SKM-1 treated with dmso at 0.1 percent for 144 hours (cell line): ENCODE measurements at regions not wholly inside any gene's neighbourhood (a gene's known extent, or its start where the extent isn't known, plus 50 kb on each side); places are given as distances from the start of the nearest gene placed in this dataset.

ENCODE experiments used
- DNase-seq: peaks from one replicate; lab custom pipeline; 2025; ENCODE audit not compliant: unreplicated experiment; lab: John Stamatoyannopoulos, UW

GRCh38 chr9:107064378-107064777 is 201.4 kb downstream of the ZNF462 start:
- no peak for DNase-seq

DNA sequence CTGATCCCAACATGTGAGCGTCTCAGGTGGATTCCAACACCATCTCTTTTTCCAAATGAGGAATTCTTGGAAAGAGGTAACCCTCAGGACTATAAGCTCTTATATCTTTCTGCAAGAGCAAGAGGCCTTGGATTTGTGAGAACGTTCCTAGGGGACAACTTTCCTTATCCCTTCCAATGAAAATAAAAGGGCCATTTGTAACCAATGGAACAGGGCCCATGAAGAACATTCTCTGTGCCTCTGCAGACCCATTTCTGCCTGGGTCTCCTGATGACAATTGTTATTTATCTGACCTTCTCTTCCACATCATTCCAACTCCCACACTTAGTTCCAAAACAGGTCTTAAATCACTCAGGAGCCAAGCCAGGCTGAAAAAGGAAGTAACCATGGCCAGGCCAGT is 202.6 kb downstream of the ZNF462 start:
- DNase-seq, result no peak

DNA sequence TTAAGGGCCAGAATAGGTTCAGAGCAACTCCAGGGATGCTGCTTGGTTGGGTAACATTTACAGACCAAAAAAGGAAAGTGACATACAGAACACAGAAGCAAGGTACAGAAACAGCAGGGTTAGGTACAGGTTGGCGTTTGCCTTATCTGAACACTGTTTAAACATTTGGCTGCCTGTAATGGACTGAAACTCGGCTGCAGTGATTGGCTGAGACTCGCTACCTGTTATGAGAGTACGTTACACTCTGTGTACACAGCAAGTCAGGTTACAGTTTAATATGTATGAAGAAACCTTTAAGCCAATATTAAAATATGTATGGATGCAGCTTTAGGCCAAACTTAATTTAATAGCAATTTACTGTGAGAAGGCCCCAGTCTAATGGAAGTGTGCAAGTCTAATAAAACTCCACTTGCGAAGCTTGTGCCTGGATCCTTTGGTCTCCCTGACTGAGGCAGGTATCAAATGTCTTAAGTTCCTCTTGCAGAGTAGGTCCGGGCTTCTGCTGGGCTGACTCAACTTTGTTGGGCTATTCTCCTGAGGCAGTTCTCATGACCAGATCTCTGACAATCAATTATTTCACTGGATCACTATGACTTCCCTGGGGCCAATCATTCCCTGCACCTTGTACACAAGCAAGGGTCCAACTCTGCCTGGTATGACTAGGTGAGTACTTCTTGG is 204.9 kb downstream of the ZNF462 start:
- no peak for DNase-seq

- DNase-seq, result no peak
Measured at GRCh38 chr9:107068581-107068980, 205.6 kb downstream of the ZNF462 start.

DNA sequence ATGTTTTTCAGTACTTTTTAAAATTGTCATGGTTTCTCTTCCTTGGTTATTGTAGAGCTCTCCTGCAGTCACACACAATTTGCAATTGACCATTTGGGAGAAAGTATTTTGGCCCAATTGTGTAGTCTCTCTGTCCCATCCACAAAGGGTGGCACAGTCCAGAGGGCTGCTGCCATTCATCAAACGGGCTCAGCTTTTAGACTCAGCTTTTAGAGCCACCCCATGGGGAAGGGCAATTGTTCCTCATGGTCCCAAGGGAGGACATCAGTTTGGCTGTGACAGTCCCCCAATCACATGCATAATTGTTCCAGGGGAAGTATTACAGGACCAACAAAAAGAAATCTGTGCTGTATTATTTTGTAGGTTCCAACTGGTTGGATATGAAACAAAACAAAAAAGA is 207.6 kb downstream of the ZNF462 start:
- DNase-seq, result no peak

DNA sequence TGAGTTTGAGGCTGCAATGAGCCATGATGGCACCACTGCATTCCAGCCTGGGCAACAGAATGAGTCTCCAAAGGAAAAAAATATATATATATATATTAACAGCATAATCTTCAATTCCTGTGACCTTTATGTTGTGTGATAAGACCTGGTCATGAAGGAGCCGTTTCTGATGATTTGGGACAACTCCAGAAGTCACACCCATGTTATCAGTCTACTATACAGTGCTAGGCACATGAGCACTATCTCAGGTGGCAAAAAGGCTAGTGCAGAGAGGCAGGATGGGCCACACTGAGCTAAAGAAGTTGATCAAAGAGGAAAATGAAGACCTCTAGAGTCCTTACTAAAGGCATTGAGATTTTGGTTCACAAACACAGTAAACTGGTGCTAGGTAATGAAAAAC is 205.0 kb upstream of the RAD23B start:
- DNase-seq, result no peak

GRCh38 chr9:107079589-107079988 is 203.5 kb upstream of the RAD23B start:
- no peak for DNase-seq

DNA sequence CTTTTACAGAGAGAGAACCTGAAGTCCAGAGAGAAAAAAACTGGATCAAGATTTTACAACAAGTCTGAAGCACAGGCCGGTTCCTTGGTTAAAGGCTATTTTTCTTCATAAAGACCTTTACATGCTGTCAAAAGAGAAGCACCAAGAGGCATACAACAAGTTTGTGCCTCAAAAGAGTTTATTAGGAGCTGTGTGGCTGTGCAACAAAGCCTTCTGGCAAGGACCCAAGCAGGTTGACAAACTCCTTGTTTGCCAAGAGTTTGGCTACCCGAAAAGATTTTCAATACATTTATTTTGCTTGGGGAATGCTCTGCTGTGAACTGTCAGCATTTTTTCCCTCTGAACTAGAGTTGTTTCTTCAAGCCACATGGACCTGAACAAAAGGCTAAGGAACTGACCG is 202.9 kb upstream of the RAD23B start:
- no peak for DNase-seq

DNA sequence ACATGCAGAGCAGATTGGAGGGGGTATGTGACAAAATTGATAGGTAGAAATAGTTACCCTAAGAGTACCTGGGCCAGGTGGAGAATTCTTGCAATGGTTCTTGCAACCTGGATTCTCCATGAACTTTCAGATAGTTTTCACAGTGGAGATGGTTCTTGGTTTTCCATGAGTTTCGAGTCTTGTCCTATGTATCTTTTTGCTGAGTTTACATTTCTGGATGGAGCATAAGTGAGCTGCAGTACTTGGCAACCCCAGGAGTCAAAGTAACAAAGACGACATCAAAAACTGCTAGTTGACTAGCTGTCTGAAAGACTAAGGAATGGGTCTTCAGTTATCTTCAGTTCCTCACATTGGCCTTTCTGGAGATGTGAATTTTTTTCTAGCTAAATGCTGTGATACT is 196.6 kb upstream of the RAD23B start:
- DNase-seq, result no peak

GRCh38 chr9:107087222-107087621 is 195.9 kb upstream of the RAD23B start:
- DNase-seq, result no peak

GRCh38 chr9:107090218-107090617 is 192.9 kb upstream of the RAD23B start:
- DNase-seq, result no peak

DNA sequence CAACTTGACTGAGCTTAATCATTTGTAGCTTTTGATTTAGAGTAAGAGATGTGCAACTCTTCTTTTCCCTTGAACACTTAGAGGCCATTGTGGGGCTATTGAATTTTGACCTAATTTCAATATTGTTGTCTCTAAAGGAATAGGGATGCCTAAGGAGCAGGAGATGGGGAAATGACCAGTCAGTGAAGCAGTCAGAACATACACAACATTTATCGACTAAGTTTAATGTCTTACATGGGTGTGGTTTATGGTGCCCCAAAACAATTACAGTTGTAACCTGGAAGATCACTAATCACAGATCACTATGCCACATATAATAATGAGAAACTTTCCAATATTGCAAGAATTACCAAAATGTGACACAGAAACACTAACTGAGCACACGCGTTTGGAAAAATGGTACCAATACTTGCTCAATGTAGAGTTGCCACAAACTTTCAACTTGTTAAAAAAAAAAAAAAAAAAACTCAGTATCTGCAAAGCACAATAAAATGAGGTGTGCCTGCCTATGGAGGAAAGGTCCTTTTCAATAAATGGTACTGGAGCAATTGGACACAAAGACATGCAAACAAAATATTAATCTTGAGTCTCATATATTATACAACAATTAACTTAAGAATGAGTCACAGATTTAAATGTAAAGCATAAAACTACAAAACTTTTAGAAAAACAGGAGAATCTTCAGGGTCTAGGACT is 189.6 kb upstream of the RAD23B start:
- no peak for DNase-seq

GRCh38 chr9:107094370-107094769 is 188.7 kb upstream of the RAD23B start:
- DNase-seq, result no peak

DNA sequence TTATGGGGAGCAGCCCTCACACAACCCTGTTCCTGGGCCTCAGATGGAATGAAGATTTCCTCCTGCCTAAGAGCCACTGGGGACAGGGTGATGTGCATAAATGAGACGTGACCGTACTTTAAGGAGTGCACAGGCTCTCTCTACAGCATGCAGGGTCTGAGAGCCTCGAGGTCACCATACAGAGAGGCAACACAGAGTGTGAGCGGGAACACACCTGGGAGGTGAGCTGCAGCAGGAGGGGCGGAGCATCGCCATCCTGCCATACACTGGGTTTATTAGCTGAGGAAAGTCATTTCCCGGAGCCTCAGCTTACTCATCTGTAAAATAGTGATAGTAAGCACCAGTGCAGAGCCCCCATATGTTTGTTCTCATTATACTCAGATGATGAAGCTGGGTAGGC is 182.5 kb upstream of the RAD23B start:
- no peak for DNase-seq

DNA sequence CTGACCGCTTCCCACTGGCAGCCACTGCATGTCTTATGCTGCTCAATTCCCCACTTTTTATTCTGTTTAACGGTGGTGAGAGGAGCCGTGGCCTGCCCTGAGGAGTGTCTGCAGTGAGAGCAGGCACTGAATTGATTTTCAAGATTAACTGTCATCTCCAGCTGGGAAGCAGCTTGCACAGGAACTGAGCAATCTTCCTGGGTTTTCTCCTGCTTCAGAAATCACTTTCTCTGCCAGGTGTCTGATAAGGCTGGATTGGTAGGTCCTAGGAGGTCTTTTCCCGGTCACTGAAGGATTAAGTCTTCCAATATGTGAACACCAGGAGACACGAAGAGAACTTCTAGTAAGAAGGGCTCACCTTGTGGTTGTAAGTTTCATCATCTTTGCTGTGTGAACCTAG is 181.1 kb upstream of the RAD23B start:
- no peak for DNase-seq

DNA sequence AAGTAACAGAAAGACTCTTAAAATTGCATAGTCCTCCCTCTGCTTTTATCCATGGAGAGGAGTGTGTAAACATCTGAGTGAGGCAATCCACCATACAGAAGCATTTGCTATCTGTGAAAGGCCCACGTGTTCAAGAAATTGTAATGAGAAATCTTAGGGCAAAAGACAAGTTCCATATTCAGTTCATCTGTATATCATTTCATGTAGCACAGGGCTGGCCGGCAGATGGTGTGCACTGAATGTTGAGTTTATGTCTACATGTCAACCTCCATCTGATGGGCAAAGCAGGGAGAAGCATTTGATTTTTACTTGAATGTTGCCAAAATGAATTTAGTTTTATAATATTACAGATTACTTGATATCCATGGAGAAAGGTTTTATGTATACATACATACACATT is 179.5 kb upstream of the RAD23B start:
- DNase-seq, result no peak

DNA sequence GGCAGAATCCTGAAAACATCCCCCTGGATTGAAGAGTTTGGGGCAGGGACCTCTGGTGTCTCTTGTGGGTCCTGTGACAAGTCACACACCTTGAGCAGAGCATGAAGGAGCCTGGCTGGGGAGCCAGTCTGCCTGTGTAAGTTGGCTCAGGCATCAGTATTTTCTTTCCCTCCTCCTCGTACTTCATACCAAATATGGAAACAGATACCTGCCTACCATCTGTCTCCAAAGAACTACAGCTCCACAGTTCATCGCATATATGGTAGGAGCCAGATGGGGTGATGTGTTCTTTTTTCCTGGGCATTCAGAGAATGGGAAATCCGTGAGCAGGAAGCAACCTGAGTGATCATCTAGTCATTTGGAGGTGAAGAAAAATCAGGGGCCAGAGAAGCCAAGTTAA is 177.3 kb upstream of the RAD23B start:
- no peak for DNase-seq

DNA sequence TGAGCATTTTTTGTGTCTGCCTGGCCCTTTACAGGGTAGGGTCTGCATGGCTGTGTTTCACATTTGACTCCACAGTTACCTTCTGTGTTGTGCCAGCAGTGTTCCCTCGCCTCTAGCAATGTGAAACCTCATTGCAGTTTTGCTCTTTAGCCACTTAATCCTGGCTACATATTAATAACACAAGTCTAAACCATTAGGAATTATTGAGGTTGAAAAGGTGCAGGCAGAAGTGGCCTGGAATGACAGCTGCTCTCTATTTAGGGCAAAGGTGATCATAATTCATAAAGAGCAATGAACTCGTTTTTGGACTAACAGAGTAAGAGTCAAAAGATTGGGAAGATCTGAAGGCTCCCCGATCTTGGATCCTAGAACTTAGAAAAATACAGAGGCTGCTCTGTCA is 176.7 kb upstream of the RAD23B start:
- no peak for DNase-seq

GRCh38 chr9:107108342-107109130 is 174.5 kb upstream of the RAD23B start:
- no peak for DNase-seq

DNA sequence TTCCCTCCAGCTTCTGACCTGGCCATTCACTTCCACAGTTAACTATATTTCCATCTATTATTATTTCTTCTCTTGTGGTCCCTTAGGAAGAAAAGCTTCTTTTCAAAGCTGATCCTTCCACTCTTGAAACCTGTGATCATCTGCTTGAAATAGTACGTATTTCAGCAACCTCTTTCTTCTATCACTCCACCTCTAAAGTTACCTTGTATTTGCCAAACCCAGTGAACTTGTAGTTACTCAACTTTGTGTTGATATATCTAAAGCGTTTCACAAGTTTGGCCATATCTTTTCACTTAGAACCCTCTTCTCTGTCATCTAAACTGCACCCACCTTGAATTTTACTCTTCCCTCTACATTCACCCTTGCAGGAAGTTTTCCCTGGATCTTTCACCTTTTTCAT is 173.8 kb upstream of the RAD23B start:
- DNase-seq, result no peak

GRCh38 chr9:107110153-107110552 is 172.9 kb upstream of the RAD23B start:
- DNase-seq, result no peak

GRCh38 chr9:107112707-107113243 is 170.3 kb upstream of the RAD23B start:
- DNase-seq, result no peak
